GM21825 (cell line): ENCODE measurements at regions not wholly inside any gene's neighbourhood (a gene's known extent, or its start where the extent isn't known, plus 50 kb on each side); places are given as distances from the start of the nearest gene placed in this dataset.

ENCODE experiments used
- ATAC-seq: cut with Tn5 transposase; IDR thresholded peaks from one replicate; pipeline ENCODE4 v1.9.1; 2021; ENCODE audit warnings: mild to moderate bottlenecking, moderate library complexity; ENCODE audit not compliant: unreplicated experiment

DNA sequence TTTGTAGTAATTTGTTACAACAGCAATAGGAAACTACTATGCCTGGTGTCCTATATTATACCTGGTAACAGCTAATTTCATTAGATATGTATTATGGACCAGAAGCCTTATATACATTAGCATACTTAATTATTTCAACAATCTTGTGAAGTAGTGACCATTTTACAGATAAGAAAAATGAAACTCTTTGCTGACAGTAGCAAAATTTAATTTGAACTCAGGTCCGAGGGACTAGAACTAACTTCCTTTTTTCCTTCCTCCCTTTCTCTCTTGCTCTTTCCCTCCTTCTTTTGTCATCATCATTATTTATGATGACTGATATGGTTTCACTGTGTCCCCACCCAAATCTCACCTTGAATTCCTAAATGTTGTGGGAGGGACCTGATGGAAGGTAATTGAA is 482.0 kb downstream of the SNAPC1 start:
- ATAC-seq: no peak

DNA sequence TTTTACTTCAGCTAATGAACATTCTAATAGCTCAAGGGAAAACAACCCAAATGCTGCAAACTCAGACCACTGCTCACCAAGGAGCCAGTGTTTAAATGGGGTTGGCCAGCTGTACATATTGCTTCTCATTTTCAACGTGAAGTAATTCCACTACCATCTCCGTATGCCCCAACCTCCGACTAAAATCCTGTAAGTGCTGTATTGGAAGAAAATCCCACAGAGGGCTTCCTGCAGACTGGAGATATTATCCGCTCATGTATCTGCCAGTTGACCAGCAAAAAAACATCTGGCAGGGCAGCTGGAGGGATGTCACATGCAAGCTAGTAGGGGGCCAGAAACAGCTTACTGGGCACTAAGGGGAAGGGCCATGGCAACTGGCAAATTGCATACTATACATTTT is 485.0 kb downstream of the SNAPC1 start:
- no peak for ATAC-seq

DNA sequence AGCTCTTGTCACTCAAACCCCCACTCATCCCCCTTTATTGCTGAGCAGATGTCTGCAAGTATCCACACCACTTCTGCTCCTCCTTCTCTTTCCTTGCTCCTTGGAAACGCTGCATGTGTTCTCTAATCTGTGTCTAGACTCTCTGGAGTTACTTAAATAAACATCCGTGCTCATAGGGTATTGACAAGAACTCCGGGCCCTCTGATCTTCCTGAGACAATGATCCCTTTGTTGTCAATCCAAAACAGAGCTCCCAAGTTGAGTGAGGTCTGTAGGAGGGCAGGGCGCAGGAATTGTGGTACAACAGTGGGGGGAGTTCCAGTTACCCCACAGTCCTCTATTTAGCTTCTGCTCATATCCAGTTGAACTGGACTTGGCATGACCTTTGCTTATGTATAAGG is 489.0 kb downstream of the SNAPC1 start:
- ATAC-seq: no peak

DNA sequence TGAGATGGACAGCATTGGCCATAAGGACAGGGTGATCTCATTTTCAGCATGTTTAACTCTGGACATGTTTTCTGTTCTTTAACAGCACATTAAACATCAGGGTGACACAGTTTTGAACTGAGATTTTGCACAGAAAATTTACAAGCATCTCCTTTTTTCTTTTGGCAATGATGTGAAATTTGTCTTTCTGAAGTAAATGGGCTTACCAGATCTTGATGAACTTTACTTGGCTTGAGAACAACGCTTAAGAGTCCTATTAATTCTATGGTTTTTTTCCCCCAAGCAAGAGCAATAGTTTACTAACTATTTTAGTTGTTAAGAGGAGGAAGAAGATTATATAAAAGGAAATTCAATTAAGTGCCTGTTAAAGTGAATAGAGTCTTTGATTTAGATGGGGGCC is 491.0 kb downstream of the SNAPC1 start:
- no peak for ATAC-seq

- no peak for ATAC-seq
These were observed 491.7 kb downstream of the SNAPC1 start for GRCh38 chr14:62253911-62254310.

GRCh38 chr14:62269204-62269603 is 507.0 kb downstream of the SNAPC1 start:
- no peak for ATAC-seq

- ATAC-seq: no peak
These were observed 508.0 kb downstream of the SNAPC1 start for GRCh38 chr14:62270236-62270635.

DNA sequence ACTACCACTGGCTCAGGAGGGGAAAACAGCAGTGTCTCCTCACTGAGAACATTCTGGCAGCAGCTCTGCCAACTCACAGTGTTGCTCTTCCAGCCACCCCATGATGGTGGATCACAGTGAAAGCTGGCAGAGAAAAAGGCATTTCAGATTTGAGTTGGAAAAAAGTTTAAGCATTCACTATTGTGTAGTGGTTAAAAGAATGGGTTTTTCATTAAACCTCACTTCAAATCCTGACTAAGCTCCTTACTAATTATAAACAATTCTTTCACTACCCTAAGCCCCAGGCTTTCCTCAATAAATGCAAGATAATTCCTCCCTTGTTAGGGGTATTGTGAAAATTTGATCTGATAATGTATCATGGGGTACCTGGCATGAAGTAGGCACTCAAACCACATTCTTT is 518.1 kb downstream of the SNAPC1 start:
- no peak for ATAC-seq

- no peak for ATAC-seq
These were observed 521.6 kb downstream of the SNAPC1 start for GRCh38 chr14:62283837-62284236.

- no peak for ATAC-seq
These were observed 527.3 kb downstream of the SNAPC1 start for GRCh38 chr14:62289471-62289870.

DNA sequence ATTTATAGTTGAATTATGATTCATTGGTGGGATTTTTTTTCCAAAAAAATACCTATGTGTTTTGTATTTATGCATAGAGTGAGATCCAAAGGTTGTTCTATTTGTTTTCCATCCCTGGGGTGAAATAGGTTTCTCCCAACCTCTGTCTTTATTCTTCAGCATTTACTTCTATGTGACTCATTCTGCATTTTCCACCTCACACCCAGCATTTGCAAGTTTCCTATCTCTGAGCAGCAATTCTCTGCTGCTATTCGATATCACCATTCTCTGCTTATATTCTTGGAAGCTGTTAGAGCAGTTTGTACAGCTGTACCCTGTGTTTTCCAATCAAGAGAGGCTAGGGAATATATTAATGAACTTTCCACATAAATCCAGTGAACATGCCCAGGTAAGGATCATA is 538.9 kb downstream of the SNAPC1 start:
- ATAC-seq: no peak

GRCh38 chr14:62301911-62302310 is 539.7 kb downstream of the SNAPC1 start:
- no peak for ATAC-seq

GRCh38 chr14:62303437-62303836 is 541.2 kb downstream of the SNAPC1 start:
- ATAC-seq: no peak

DNA sequence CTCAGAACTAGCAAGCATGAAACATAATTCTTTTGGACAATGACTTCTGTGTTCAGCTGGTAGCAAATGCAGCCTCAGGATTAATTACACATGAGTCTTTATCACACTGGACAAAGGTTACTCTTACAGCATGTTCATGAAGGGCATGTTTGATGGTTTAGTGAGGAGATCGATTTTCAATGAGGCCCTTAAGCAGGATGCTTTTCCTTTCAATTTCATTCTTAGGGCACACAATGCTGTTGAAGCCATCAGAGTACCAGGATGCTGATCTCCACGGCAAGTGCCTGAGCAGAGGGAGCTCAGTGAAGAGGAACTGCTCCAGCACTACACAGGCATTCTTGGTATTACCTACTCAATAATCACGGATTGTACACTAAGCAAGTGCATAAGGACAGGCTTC is 542.0 kb downstream of the SNAPC1 start:
- no peak for ATAC-seq

DNA sequence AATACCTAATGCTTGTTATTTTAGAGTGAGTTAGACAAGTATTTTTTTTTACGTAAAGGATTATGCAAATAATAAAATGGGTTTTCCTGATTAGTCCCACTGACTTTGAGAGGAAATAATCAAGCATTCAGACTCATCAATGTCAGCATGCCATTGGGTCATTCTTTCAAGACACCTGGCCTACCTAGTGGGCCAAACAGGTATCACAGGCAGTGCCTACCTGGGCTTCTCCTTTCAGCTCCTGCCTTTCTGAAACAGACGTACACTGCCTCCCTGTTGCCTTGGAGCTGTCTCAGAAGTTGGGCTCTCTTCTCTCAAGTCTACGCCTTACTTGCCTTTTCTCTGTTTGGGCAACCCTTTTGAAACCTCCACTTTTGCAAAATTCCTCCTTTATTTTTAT is 545.6 kb downstream of the SNAPC1 start:
- no peak for ATAC-seq

- ATAC-seq: no peak
These were observed 546.1 kb downstream of the SNAPC1 start for GRCh38 chr14:62308316-62308715.

DNA sequence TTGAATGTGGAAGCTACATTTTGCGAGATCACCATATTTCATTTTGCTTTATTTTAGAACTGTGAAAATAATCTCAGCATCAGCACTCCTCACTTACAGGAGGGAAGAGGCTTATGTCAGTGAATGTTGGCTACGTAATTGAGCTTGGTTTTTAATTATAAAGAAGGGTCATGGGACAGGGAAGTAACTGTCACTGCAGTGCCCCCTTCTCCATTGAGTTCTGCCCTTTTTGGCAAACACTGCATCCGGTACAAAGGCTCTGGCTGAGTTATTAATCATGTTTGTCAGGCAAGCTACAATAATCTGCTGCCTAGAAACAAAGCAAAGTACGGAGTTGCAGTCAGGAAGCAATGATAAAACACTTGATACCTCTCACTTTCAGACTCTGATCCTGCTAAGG is 546.7 kb downstream of the SNAPC1 start:
- no peak for ATAC-seq

DNA sequence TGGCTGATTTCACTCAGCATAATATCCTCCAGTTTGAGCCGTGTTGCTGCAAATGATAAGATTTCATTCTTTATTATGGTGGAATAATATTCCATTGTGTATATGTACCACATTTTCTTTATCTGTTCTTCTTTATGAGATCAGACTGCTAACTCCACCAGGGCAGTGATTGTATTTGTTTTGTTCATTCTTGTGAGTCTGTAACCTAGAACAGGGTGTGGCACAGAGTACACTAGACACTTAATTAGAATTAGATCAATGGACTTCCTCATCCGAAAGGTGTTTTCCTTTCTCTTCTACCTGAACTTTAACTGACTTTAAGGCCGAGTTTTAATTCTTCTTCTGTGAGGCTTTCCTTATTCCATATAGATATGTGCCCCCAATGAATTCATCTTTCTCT is 551.0 kb downstream of the SNAPC1 start:
- no peak for ATAC-seq

- ATAC-seq: no peak
These were observed 552.0 kb downstream of the SNAPC1 start for GRCh38 chr14:62314221-62314620.

DNA sequence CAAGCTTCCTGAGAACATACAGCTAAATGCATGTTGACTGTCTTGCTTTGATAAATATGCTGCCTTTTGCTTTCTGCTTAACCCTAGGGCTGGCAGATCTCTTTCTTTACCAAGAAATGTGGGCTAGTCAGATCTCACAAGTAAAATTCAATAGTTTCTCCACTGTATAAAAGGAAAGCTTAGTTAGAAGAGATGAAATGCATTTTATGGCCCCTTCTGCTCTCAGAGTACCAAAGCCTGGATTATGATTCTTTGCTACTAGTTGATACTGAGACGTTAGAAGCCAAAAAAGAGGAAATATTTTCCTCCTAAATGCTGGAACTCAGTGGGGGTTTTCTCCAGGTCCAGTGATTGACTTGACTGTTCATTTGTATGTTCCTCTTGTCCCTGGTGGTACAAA is 552.7 kb downstream of the SNAPC1 start:
- no peak for ATAC-seq

- ATAC-seq: no peak
These were observed 553.4 kb downstream of the SNAPC1 start for GRCh38 chr14:62315631-62316030.

GRCh38 chr14:62322216-62322615 is 560.0 kb downstream of the SNAPC1 start:
- no peak for ATAC-seq

GRCh38 chr14:62329427-62329826 is 567.2 kb downstream of the SNAPC1 start:
- ATAC-seq: no peak

DNA sequence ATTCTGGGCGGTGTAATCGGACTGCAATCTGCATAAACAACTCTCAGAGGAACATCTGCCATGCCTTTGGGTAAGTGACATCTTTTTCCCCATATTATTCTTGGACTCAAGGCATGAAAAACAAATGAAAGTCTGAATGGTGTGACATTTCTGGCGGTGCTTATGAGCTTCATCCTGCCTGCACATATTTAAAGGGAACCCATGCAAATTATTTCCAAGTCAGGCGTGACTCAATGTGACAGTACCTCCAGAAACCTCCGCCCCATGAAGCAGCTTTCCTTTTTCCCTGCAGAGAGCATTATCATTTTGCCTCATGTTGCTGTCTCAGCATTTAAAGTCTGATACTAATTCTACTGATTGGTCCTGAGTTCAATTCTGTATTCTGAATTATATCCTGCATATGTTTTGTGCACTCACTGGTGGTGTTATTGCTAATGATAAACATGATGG is 585.4 kb downstream of the SNAPC1 start:
- no peak for ATAC-seq
